SKM-1 treated with dmso at 0.1 percent for 144 hours (cell line): ENCODE measurements at regions not wholly inside any gene's neighbourhood (a gene's known extent, or its start where the extent isn't known, plus 50 kb on each side); places are given as distances from the start of the nearest gene placed in this dataset.

Experiments used
- DNase-seq: peaks from one replicate; lab custom pipeline; 2025; ENCODE audit not compliant: unreplicated experiment; lab: John Stamatoyannopoulos, UW

GRCh38 chr10:117669122-117669521 is 126.6 kb downstream of the EMX2 start:
- DNase-seq = no peak

GRCh38 chr10:117670116-117670904 is 127.8 kb downstream of the EMX2 start:
- no peak for DNase-seq

GRCh38 chr10:117673230-117674010 is 130.9 kb downstream of the EMX2 start:
- DNase-seq = no peak

- no peak for DNase-seq
Observed at GRCh38 chr10:117674201-117674600, 131.7 kb downstream of the EMX2 start.

- DNase-seq = no peak
Observed at GRCh38 chr10:117674646-117675045, 132.1 kb downstream of the EMX2 start.

GRCh38 chr10:117675514-117676055 is 133.0 kb downstream of the EMX2 start:
- no peak for DNase-seq

- DNase-seq = no peak
Observed at GRCh38 chr10:117677239-117677638, 134.7 kb downstream of the EMX2 start.

- no peak for DNase-seq
Observed at GRCh38 chr10:117677890-117678500, 135.4 kb downstream of the EMX2 start.

GRCh38 chr10:117680601-117681000 is 138.1 kb downstream of the EMX2 start:
- no peak for DNase-seq

GRCh38 chr10:117681104-117681503 is 138.6 kb downstream of the EMX2 start:
- no peak for DNase-seq

GRCh38 chr10:117684046-117684610 is 141.6 kb downstream of the EMX2 start:
- no peak for DNase-seq

- DNase-seq = no peak
Observed at GRCh38 chr10:117684672-117685211, 142.2 kb downstream of the EMX2 start.

- no peak for DNase-seq
Observed at GRCh38 chr10:117685431-117685830, 142.9 kb downstream of the EMX2 start.

- DNase-seq = no peak
Observed at GRCh38 chr10:117686606-117687005, 144.1 kb downstream of the EMX2 start.

- DNase-seq = no peak
Observed at GRCh38 chr10:117688358-117688757, 145.8 kb downstream of the EMX2 start.

- DNase-seq = no peak
Observed at GRCh38 chr10:117689566-117689965, 147.0 kb downstream of the EMX2 start.

- DNase-seq = no peak
Observed at GRCh38 chr10:117690359-117690758, 147.8 kb downstream of the EMX2 start.

GRCh38 chr10:117694190-117694589 is 151.6 kb downstream of the EMX2 start:
- DNase-seq = no peak

- DNase-seq = no peak
Observed at GRCh38 chr10:117697402-117697801, 154.9 kb downstream of the EMX2 start.

GRCh38 chr10:117698809-117699208 is 156.3 kb downstream of the EMX2 start:
- DNase-seq = no peak
